K562 (cell line): ENCODE measurements at regions not wholly inside any gene's neighbourhood (a gene's known extent, or its start where the extent isn't known, plus 50 kb on each side); places are given as distances from the start of the nearest gene placed in this dataset.

ENCODE experiments used
- BHLHE40 ChIP-seq: IDR thresholded peaks from 2 replicates; pipeline ENCODE4 v1.6.1; 2011; ENCODE audit warnings: low read length, improper control_type of control experiment
- JUN ChIP-seq, 2 experiments: sonication (generic) in 1 of 2; formaldehyde crosslinking in 1 of 2; IDR thresholded peaks; 2 replicates each; pipeline versions ENCODE4 v1.6.1 to v1.8.0; 2012 to 2022; ENCODE audit warnings: borderline replicate concordance in 2 of 2, mild to moderate bottlenecking in 2 of 2, improper control_type of control experiment in 1 of 2, low read depth in 1 of 2, low read length in 1 of 2, missing genetic modification reagents in 1 of 2
- NBN ChIP-seq: fragments of 450-650 bp; IDR thresholded peaks from 2 replicates; pipeline ENCODE4 v1.6.1; 2016; ENCODE audit warnings: low read depth, mild to moderate bottlenecking
- TAF15 ChIP-seq: fragments of 200-400 bp; formaldehyde crosslinking; IDR thresholded peaks from 2 replicates; pipeline ENCODE4 v1.6.1; 2017; ENCODE audit warnings: mild to moderate bottlenecking, low read depth, low read length, moderate library complexity
- TCF15 ChIP-seq: fragments of 250-450 bp; sonication (Bioruptor Pico); IDR thresholded peaks from 2 replicates; pipeline ENCODE4 v1.8.0; 2022; ENCODE audit warnings: moderate library complexity, mild to moderate bottlenecking, inconsistent platforms
- USF1 ChIP-seq: sonication (generic); formaldehyde crosslinking; IDR thresholded peaks from 2 replicates; pipeline ENCODE4 v1.9.0; 2022; ENCODE audit warnings: mild to moderate bottlenecking, missing genetic modification reagents
- ZBTB43 ChIP-seq: sonication (generic); formaldehyde crosslinking; IDR thresholded peaks from 2 replicates; pipeline ENCODE4 v1.8.0; 2023; ENCODE audit warnings: mild to moderate bottlenecking, missing genetic modification reagents
- ZNF184 ChIP-seq: sonication (generic); formaldehyde crosslinking; IDR thresholded peaks from 2 replicates; pipeline ENCODE4 v1.5.0; 2020; ENCODE audit warnings: missing genetic modification reagents
- ZNF77 ChIP-seq: fragments of 250-450 bp; sonication (Bioruptor Pico); IDR thresholded peaks from 2 replicates; pipeline ENCODE4 v1.5.0; 2020
- TF ChIP-seq, protein P1 (sequence below): fragments of 250-450 bp; sonication (Bioruptor Pico); IDR thresholded peaks from 2 replicates; pipeline ENCODE4 v1.8.0; 2022; ENCODE audit warnings: moderate library complexity, mild to moderate bottlenecking, inconsistent platforms
- TF ChIP-seq, protein P2 (sequence below): sonication (generic); formaldehyde crosslinking; IDR thresholded peaks from 2 replicates; pipeline ENCODE4 v1.8.1; 2023; ENCODE audit warnings: mild to moderate bottlenecking, missing genetic modification reagents
- TF ChIP-seq, protein P3 (sequence below): sonication (generic); formaldehyde crosslinking; IDR thresholded peaks from 2 replicates; pipeline ENCODE4 v1.4.0; 2020; ENCODE audit warnings: mild to moderate bottlenecking, missing genetic modification reagents
- TF ChIP-seq, protein P4 (sequence below): sonication (generic); formaldehyde crosslinking; IDR thresholded peaks from 2 replicates; pipeline ENCODE4 v1.8.1; 2022; ENCODE audit warnings: missing genetic modification reagents
- TF ChIP-seq, protein P5 (sequence below): IDR thresholded peaks from 3 replicates; pipeline ENCODE4 v1.6.1; 2011; ENCODE audit warnings: borderline replicate concordance, mild to moderate bottlenecking; ENCODE audit not compliant: insufficient read length, insufficient read depth

- TF ChIP-seq JUN (IDR thresholded peaks at IDR 0.05; ENCODE audit: borderline replicate concordance, low read depth, low read length) (no peak), JUN (CRISPR knock-in tag; IDR thresholded peaks at IDR 0.05; ENCODE audit: borderline replicate concordance) (no peak), TCF15 (CRISPR knock-in tag) (no peak), USF1 (CRISPR knock-in tag) (no peak), NBN (no peak), TAF15 (no peak), ZNF77 (no peak), ZBTB43 (CRISPR knock-in tag) (no peak), BHLHE40 (no peak), ZNF184 (CRISPR knock-in tag) (no peak)
- TF ChIP-seq, protein P1, sequence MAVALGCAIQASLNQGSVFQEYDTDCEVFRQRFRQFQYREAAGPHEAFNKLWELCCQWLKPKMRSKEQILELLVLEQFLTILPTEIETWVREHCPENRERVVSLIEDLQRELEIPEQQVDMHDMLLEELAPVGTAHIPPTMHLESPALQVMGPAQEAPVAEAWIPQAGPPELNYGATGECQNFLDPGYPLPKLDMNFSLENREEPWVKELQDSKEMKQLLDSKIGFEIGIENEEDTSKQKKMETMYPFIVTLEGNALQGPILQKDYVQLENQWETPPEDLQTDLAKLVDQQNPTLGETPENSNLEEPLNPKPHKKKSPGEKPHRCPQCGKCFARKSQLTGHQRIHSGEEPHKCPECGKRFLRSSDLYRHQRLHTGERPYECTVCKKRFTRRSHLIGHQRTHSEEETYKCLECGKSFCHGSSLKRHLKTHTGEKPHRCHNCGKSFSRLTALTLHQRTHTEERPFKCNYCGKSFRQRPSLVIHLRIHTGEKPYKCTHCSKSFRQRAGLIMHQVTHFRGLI, result no peak
- TF ChIP-seq, protein P2, sequence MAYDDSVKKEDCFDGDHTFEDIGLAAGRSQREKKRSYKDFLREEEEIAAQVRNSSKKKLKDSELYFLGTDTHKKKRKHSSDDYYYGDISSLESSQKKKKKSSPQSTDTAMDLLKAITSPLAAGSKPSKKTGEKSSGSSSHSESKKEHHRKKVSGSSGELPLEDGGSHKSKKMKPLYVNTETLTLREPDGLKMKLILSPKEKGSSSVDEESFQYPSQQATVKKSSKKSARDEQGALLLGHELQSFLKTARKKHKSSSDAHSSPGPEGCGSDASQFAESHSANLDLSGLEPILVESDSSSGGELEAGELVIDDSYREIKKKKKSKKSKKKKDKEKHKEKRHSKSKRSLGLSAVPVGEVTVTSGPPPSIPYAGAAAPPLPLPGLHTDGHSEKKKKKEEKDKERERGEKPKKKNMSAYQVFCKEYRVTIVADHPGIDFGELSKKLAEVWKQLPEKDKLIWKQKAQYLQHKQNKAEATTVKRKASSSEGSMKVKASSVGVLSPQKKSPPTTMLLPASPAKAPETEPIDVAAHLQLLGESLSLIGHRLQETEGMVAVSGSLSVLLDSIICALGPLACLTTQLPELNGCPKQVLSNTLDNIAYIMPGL, result no peak
- TF ChIP-seq, protein P3, sequence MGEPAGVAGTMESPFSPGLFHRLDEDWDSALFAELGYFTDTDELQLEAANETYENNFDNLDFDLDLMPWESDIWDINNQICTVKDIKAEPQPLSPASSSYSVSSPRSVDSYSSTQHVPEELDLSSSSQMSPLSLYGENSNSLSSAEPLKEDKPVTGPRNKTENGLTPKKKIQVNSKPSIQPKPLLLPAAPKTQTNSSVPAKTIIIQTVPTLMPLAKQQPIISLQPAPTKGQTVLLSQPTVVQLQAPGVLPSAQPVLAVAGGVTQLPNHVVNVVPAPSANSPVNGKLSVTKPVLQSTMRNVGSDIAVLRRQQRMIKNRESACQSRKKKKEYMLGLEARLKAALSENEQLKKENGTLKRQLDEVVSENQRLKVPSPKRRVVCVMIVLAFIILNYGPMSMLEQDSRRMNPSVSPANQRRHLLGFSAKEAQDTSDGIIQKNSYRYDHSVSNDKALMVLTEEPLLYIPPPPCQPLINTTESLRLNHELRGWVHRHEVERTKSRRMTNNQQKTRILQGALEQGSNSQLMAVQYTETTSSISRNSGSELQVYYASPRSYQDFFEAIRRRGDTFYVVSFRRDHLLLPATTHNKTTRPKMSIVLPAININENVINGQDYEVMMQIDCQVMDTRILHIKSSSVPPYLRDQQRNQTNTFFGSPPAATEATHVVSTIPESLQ (CRISPR knock-in tag), result no peak
- TF ChIP-seq, protein P4, sequence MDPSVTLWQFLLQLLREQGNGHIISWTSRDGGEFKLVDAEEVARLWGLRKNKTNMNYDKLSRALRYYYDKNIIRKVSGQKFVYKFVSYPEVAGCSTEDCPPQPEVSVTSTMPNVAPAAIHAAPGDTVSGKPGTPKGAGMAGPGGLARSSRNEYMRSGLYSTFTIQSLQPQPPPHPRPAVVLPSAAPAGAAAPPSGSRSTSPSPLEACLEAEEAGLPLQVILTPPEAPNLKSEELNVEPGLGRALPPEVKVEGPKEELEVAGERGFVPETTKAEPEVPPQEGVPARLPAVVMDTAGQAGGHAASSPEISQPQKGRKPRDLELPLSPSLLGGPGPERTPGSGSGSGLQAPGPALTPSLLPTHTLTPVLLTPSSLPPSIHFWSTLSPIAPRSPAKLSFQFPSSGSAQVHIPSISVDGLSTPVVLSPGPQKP (CRISPR knock-in tag), result no peak
- TF ChIP-seq, protein P5, sequence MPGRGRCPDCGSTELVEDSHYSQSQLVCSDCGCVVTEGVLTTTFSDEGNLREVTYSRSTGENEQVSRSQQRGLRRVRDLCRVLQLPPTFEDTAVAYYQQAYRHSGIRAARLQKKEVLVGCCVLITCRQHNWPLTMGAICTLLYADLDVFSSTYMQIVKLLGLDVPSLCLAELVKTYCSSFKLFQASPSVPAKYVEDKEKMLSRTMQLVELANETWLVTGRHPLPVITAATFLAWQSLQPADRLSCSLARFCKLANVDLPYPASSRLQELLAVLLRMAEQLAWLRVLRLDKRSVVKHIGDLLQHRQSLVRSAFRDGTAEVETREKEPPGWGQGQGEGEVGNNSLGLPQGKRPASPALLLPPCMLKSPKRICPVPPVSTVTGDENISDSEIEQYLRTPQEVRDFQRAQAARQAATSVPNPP, result no peak
These were observed 1057.6 kb downstream of the GALC start for GRCh38 chr14:86935241-86935885.
